Thyroid gland (tissue), 4 donors: ENCODE measurements at regions not wholly inside any gene's neighbourhood (a gene's known extent, or its start where the extent isn't known, plus 50 kb on each side); places are given as distances from the start of the nearest gene placed in this dataset.
"Not testable (repeated sequence)": the region's sequence is repeated elsewhere in the genome, so short reads cannot be mapped to it uniquely, and the experiment has no call there.

Source experiments
- DNase-seq, 2 donors: peaks; one replicate each; pipeline ENCODE4 v3.0.0-alpha.2; 2019
- H3K27ac ChIP-seq, 3 donors: fragments of 200-600 bp; sonication (generic); 1 replicate in 2 of 3; 2 replicates in 1 of 3; pipeline ENCODE4 v1.5.1; 2016 to 2019; ENCODE audit warnings: mild to moderate bottlenecking in 1 of 3, moderate library complexity in 1 of 3
- H3K27me3 ChIP-seq: fragments of 200-600 bp; sonication (generic); one replicate; pipeline ENCODE4 v1.5.1; 2019
- H3K36me3 ChIP-seq, 2 donors: fragments of 200-600 bp; sonication (generic); one replicate each; pipeline ENCODE4 v1.5.1; 2016 to 2019
- H3K4me1 ChIP-seq, 2 donors: fragments of 200-600 bp; sonication (generic); one replicate each; pipeline ENCODE4 v1.5.1; 2017 to 2019
- H3K4me3 ChIP-seq, 3 donors: fragments of 200-600 bp; sonication (generic); replicated peaks in 1 of 3; 1 replicate in 2 of 3; 2 replicates in 1 of 3; pipeline ENCODE4 v1.5.1; 2016; ENCODE audit warnings: mild to moderate bottlenecking in 1 of 3
- H3K9me3 ChIP-seq: fragments of 200-600 bp; sonication (generic); one replicate; pipeline ENCODE4 v1.5.1; 2017
- POLR2A ChIP-seq, 2 donors: fragments of 450-650 bp; IDR thresholded peaks; one replicate each; pipeline ENCODE4 v1.6.1; 2017; ENCODE audit warnings: antibody characterized with exemption in 2 of 2, mild to moderate bottlenecking in 2 of 2, moderate library complexity in 1 of 2
- WGBS, 2 donors: methylation state at CpG; one replicate each; pipeline ENCODE4 v1.1.5; 2017; 5-methylcytosine and 5-hydroxymethylcytosine counted together
- intact Hi-C: fragments of 100-400 bp; cut with DNase I; formaldehyde crosslinking; loops from one replicate; pipeline ENCODE4 v1.15.1; 2023
- TF ChIP-seq, protein P1 (sequence below), 6 experiments: fragments of 200-600 bp in 3 of 6; fragments of 450-650 bp in 3 of 6; sonication (generic) in 3 of 6; IDR thresholded peaks; one replicate each; pipeline ENCODE4 v1.5.1; 2016 to 2019; ENCODE audit warnings: antibody characterized with exemption in 6 of 6, mild to moderate bottlenecking in 2 of 6, inconsistent platforms in 1 of 6, moderate library complexity in 1 of 6

DNA sequence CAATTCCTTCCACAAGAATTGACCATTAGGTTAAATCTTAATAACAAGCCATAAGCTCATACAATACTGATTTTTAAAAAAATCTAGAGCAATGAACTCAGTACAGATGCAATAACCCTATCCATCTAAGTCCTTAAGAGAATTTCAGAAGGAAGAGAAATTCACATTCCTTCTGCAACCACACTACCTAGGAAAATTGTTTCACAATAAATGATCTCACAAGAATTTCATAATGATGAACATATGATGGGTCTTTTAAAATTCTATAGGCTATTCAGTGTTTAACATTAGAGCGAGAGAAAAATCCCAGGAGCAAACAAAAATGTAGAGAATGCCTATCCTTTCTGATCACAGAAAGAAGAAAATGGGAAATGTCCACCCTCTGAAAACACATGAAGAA lies 70.0 kb upstream of the MAGI2 start:
- H3K36me3 ChIP-seq, result no peaks in the 10 kb centered on the region
- no peaks in the 10 kb centered on the region for H3K4me1 ChIP-seq
- TF ChIP-seq, protein P1, sequence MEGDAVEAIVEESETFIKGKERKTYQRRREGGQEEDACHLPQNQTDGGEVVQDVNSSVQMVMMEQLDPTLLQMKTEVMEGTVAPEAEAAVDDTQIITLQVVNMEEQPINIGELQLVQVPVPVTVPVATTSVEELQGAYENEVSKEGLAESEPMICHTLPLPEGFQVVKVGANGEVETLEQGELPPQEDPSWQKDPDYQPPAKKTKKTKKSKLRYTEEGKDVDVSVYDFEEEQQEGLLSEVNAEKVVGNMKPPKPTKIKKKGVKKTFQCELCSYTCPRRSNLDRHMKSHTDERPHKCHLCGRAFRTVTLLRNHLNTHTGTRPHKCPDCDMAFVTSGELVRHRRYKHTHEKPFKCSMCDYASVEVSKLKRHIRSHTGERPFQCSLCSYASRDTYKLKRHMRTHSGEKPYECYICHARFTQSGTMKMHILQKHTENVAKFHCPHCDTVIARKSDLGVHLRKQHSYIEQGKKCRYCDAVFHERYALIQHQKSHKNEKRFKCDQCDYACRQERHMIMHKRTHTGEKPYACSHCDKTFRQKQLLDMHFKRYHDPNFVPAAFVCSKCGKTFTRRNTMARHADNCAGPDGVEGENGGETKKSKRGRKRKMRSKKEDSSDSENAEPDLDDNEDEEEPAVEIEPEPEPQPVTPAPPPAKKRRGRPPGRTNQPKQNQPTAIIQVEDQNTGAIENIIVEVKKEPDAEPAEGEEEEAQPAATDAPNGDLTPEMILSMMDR (IDR thresholded peaks at IDR 0.05), result no peak
- TF ChIP-seq POLR2A (IDR thresholded peaks at IDR 0.05), result no peak
- intact Hi-C loops, result no loop called here
- WGBS, 2 donors, result 75 to 78% methylated on average over 1 of the region's 1 CpG
- H3K4me3 ChIP-seq, result no peak overlapping the region
- H3K27me3 ChIP-seq, result no peaks in the 10 kb centered on the region
- no peak for DNase-seq
- H3K27ac ChIP-seq, result no peak overlapping the region
- no peaks in the 10 kb centered on the region for H3K9me3 ChIP-seq

DNA sequence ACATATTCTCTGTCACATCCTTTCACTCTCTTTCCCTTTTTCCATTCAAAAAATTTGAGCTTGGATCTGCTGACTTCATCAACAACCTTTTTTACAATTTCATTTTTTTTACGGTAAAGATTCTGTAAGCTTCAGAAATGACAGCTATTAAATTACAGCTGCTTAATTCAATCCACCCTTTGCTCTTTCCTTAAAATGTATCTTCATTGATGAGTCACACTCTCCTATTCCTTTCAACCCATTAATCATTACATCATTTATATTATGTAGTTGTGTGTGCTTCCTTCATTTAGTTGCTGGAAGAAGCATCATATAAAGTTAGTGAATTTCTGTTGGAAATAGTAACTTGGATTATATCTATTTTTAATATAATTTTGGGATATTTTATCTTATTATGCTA lies 67.1 kb upstream of the MAGI2 start:
- WGBS, 2 donors, result 92 to 97% methylated on average over 1 of the region's 1 CpG
- no peak for DNase-seq
- H3K36me3 ChIP-seq, result no peaks in the 10 kb centered on the region
- intact Hi-C loops, result no loop called here
- no peak overlapping the region for H3K27ac ChIP-seq
- H3K4me1 ChIP-seq, result no peaks in the 10 kb centered on the region
- TF ChIP-seq, protein P1 (IDR thresholded peaks at IDR 0.05), result no peak
- TF ChIP-seq POLR2A (IDR thresholded peaks at IDR 0.05), result no peak
- no peaks in the 10 kb centered on the region for H3K9me3 ChIP-seq
- no peak overlapping the region for H3K4me3 ChIP-seq
- H3K27me3 ChIP-seq, result no peaks in the 10 kb centered on the region

DNA sequence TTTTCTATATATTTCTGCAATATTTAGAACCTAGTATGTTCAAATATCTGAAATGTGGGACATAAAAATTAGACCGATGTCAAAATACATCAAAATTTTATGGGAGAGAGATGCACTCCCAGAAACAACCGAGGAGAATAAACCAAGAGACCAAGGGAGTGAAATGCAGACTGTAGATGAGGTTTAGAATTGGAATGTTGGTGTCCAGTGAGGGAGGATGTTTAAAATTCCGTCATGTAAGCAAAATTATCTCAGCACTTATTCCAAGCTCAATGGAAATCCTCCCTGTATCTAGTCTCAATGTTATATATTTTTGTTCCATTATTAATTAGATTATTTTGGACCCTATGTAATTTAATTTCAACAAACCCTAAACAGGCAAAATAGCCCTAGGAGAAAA lies 61.9 kb upstream of the MAGI2 start:
- intact Hi-C loops, result no loop called here
- no peak for DNase-seq
- Histone ChIP-seq H3K27me3 (no peaks in the 10 kb centered on the region), H3K4me1 (no peaks in the 10 kb centered on the region), H3K36me3 (no peaks in the 10 kb centered on the region), H3K4me3 (no peak overlapping the region), H3K9me3 (no peaks in the 10 kb centered on the region), H3K27ac (no peak overlapping the region)
- no peak for TF ChIP-seq POLR2A (IDR thresholded peaks at IDR 0.05)
- TF ChIP-seq, protein P1 (IDR thresholded peaks at IDR 0.05), result no peak
- 83 to 88% methylated on average over 3 of the region's 3 CpGs for WGBS, 2 donors

DNA sequence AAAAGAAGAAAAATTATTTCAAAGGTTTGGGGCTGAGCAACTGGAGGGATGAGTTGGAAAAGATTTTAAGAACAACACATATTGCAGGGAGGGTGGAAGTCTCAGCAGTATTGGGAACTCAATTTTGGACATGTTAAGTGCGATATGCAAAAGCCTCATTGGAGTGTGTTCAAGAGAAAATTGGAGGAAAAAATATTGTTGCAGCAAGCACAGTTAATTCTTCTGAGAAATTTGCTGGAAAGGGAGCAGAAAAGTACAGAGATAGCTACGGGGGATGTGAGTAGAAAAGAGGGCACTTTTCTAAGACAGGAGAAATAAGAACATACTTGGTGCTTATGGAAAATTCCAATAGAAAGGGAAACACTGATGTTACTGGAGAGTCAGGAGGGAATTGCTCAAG lies 59.8 kb upstream of the MAGI2 start:
- Histone ChIP-seq H3K36me3 (no peaks in the 10 kb centered on the region), H3K4me1 (no peaks in the 10 kb centered on the region), H3K27me3 (no peaks in the 10 kb centered on the region), H3K27ac (no peak overlapping the region), H3K9me3 (no peaks in the 10 kb centered on the region), H3K4me3 (no peak overlapping the region)
- no peak for DNase-seq
- intact Hi-C loops, result no loop called here
- TF ChIP-seq POLR2A (IDR thresholded peaks at IDR 0.05), result no peak
- TF ChIP-seq, protein P1 (IDR thresholded peaks at IDR 0.05), result no peak
- WGBS, 2 donors, result 71 to 76% methylated on average over 2 of the region's 2 CpGs

DNA sequence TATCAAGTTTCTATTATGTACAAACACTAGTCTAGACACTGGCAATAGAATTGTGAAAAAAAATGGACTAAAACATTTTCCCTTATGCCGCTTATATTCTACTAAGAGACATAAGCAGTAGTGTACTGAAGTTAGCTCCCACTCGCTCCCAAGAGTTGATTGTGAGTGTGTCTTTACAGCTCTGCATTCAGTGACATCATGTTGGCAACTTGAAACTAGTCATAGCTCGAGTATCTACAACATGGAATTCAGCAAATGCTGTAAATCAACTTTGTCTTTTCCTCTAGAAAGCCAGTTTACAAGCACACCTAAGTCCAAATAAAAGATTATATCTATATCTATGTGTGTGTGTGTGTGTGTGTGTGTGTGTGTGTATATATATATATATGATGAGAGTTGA lies 58.8 kb upstream of the MAGI2 start:
- H3K27ac ChIP-seq, result no peak overlapping the region
- no peak overlapping the region for H3K4me3 ChIP-seq
- H3K9me3 ChIP-seq, result no peaks in the 10 kb centered on the region
- WGBS, 2 donors, result 85 to 86% methylated on average over 3 of the region's 3 CpGs
- DNase-seq, result no peak
- H3K27me3 ChIP-seq, result no peaks in the 10 kb centered on the region
- intact Hi-C loops, result no loop called here
- TF ChIP-seq, protein P1 (IDR thresholded peaks at IDR 0.05), result no peak
- no peak for TF ChIP-seq POLR2A (IDR thresholded peaks at IDR 0.05)
- no peaks in the 10 kb centered on the region for H3K36me3 ChIP-seq
- no peaks in the 10 kb centered on the region for H3K4me1 ChIP-seq

DNA sequence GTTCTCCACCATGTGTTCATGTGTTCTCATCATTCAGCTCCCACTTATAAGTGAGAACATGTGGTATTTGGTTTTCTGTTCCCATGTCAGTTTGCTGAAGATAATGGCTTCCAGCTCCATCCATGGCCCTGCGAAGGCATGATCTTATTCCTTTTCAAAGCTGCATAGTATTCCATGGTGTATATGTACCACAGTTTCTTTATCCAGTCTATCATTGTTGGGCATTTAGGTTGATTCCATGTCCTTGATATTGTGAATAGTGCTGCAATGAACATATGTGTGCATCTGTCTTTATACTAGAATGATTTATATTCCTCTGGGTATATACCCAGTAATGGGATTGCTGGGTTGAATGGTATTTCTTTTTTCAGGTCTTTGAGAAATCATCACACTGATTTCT lies 57.6 kb upstream of the MAGI2 start:
- intact Hi-C loops, H3K9me3 ChIP-seq, H3K4me1 ChIP-seq, H3K4me3 ChIP-seq, H3K36me3 ChIP-seq, DNase-seq, H3K27ac ChIP-seq, H3K27me3 ChIP-seq: not testable (repeated sequence)
- WGBS, 2 donors, result 92 to 94% methylated on average over 1 of the region's 1 CpG
